ENCODE measurements at regions not wholly inside any gene's neighbourhood (a gene's known extent, or its start where the extent isn't known, plus 50 kb on each side); places are given as distances from the start of the nearest gene placed in this dataset.

- FAIRE-seq (no peak), DNase-seq (ENCODE audit: low read depth in 1 of 2, low spot score in 2 of 2) (no peak)
- Histone ChIP-seq H3K79me1 (ENCODE audit: low read depth, low read length) (no peaks in the 10 kb centered on the region), H2BK20ac (ENCODE audit: low read length) (no peak overlapping the region), H2AFZ (ENCODE audit: low read length) (no peak overlapping the region), H2AK5ac (ENCODE audit: low read depth, low read length) (no peak overlapping the region), H2BK5ac (ENCODE audit: low read depth, low read length) (no peak overlapping the region), H3K56ac (replicated peaks; ENCODE audit: insufficient read length, low read depth, low read length) (no peak overlapping the region), H3K79me2 (ENCODE audit: control insufficient read depth in 1 of 2, insufficient read depth in 2 of 2, low read length in 2 of 2) (no peaks in the 10 kb centered on the region), H2BK15ac (ENCODE audit: low read length) (no peak overlapping the region), H3K36me3 (ENCODE audit: control insufficient read depth in 2 of 4, insufficient read depth in 4 of 4, low read length in 3 of 4) (no peaks in the 10 kb centered on the region), H2BK120ac (replicated peaks; ENCODE audit: low read depth, low read length) (no peak overlapping the region), H3K14ac (ENCODE audit: insufficient read length) (no peak overlapping the region), H3K4me2 (ENCODE audit: insufficient read depth in 1 of 2, low read depth in 2 of 2, low read length in 2 of 2) (no peak overlapping the region), H4K8ac (ENCODE audit: extremely low read depth, insufficient read depth, low read length) (no peak overlapping the region), H2BK12ac (ENCODE audit: low read depth, low read length) (no peak overlapping the region), H4K91ac (replicated peaks; ENCODE audit: insufficient read length, low read length) (no peak overlapping the region), H3K23ac (ENCODE audit: insufficient read length) (no peak overlapping the region), H3K27me3 (replicated peaks in 1 of 4; ENCODE audit: control insufficient read depth in 3 of 4, extremely low read depth in 1 of 4, insufficient read depth in 3 of 4, low read length in 3 of 4) (no peaks in the 10 kb centered on the region), H3K18ac (ENCODE audit: extremely low read depth, low read length) (no peak overlapping the region), H3K27ac (ENCODE audit: low read depth, low read length) (no peak overlapping the region), H3K4me1 (replicated peaks in 1 of 4; ENCODE audit: control insufficient read depth in 3 of 4, insufficient read depth in 4 of 4, low read length in 3 of 4) (peaks cover 0 to 11% (median 4%) of the 10 kb centered on the region in 4 experiments; a peak in 4 of 7 replicates), H3K9me3 (ENCODE audit: insufficient read depth in 2 of 2, low read depth in 1 of 2, low read length in 1 of 2) (no peaks in the 10 kb centered on the region), H4K20me1 (replicated peaks in 1 of 2; ENCODE audit: control insufficient read depth in 1 of 2, insufficient read depth in 2 of 2, low read length in 2 of 2) (no peaks in the 10 kb centered on the region), H3K4ac (replicated peaks; ENCODE audit: insufficient read length, low read depth, low read length) (no peak overlapping the region), H3K9ac (replicated peaks in 1 of 4; ENCODE audit: extremely low read depth in 1 of 4, low read depth in 3 of 4, low read length in 3 of 4) (no peak overlapping the region), H4K5ac (ENCODE audit: insufficient read length, low read depth, low read length) (no peak overlapping the region), H3K4me3 (ENCODE audit: extremely low read depth in 1 of 4, insufficient read depth in 2 of 4, low read depth in 3 of 4, low read length in 4 of 4) (no peak overlapping the region), H3K23me2 (ENCODE audit: low read depth, low read length) (no peaks in the 10 kb centered on the region)
- no peak for TF ChIP-seq TAF1 (IDR thresholded peaks at IDR 0.05; ENCODE audit: low read depth, low read length)
- no peak for TF ChIP-seq TCF12 (IDR thresholded peaks at IDR 0.05; ENCODE audit: low read depth, low read length)
- no peak for TF ChIP-seq RNF2 (IDR thresholded peaks at IDR 0.05; ENCODE audit: borderline replicate concordance, low read depth, low read length, missing control alignments, poor library complexity, severe bottlenecking)
- TF ChIP-seq POLR2AphosphoS5 (IDR thresholded peaks at IDR 0.05; ENCODE audit: low read depth, low read length) = no peak
- TF ChIP-seq CBX8 (IDR thresholded peaks at IDR 0.05; ENCODE audit: borderline replicate concordance, low read depth, low read length) = no peak
- CTCF ChIA-PET (ENCODE audit: partially characterized antibody) = interaction anchor here (0.6 kb wide), 1 partner anchor 10 kb away, joined by 3 read pairs; no protein-coding TSS in a partner anchor
- POLR2A ChIA-PET (ENCODE audit: partially characterized antibody) = no interaction called here
These were observed 181.8 kb downstream of the ZDHHC21 start for GRCh38 chr9:14511452-14511851.
